GM21825 (cell line): ENCODE measurements at regions not wholly inside any gene's neighbourhood (a gene's known extent, or its start where the extent isn't known, plus 50 kb on each side); places are given as distances from the start of the nearest gene placed in this dataset.

Experiments used
- ATAC-seq: cut with Tn5 transposase; IDR thresholded peaks from one replicate; pipeline ENCODE4 v1.9.1; 2021; ENCODE audit warnings: mild to moderate bottlenecking, moderate library complexity; ENCODE audit not compliant: unreplicated experiment

- ATAC-seq, result no peak
These were observed 109.6 kb downstream of the ENGASE start for GRCh38 chr17:79184219-79184618.

- no peak for ATAC-seq
These were observed 108.9 kb downstream of the ENGASE start for GRCh38 chr17:79183293-79184158.

- no peak for ATAC-seq
These were observed 108.3 kb downstream of the ENGASE start for GRCh38 chr17:79183043-79183292.

GRCh38 chr17:79182176-79183042 lies 107.8 kb downstream of the ENGASE start:
- no peak for ATAC-seq

GRCh38 chr17:79180358-79181005 lies 105.9 kb downstream of the ENGASE start:
- ATAC-seq, result no peak

GRCh38 chr17:79179334-79179733 lies 104.7 kb downstream of the ENGASE start:
- ATAC-seq, result no peak

- ATAC-seq, result no peak
These were observed 103.3 kb downstream of the ENGASE start for GRCh38 chr17:79177877-79178276.

- no peak for ATAC-seq
These were observed 102.4 kb downstream of the ENGASE start for GRCh38 chr17:79176792-79177601.

GRCh38 chr17:79174905-79175856 lies 100.6 kb downstream of the ENGASE start:
- no peak for ATAC-seq

- no peak for ATAC-seq
These were observed 99.7 kb downstream of the ENGASE start for GRCh38 chr17:79174193-79174765.

GRCh38 chr17:79171188-79171587 lies 96.6 kb downstream of the ENGASE start:
- ATAC-seq, result no peak

- no peak for ATAC-seq
These were observed 95.2 kb downstream of the ENGASE start for GRCh38 chr17:79169861-79170260.

- no peak for ATAC-seq
These were observed 94.7 kb downstream of the ENGASE start for GRCh38 chr17:79169366-79169765.

GRCh38 chr17:79168486-79169055 lies 93.9 kb downstream of the ENGASE start:
- ATAC-seq, result no peak

- ATAC-seq, result no peak
These were observed 92.9 kb downstream of the ENGASE start for GRCh38 chr17:79167486-79167885.

GRCh38 chr17:79165756-79166473 lies 91.3 kb downstream of the ENGASE start:
- ATAC-seq, result no peak

GRCh38 chr17:79164913-79165695 lies 90.5 kb downstream of the ENGASE start:
- ATAC-seq, result no peak

- no peak for ATAC-seq
These were observed 89.8 kb downstream of the ENGASE start for GRCh38 chr17:79164408-79164807.
